Choroid plexus epithelial cell (primary cell): ENCODE measurements at regions not wholly inside any gene's neighbourhood (a gene's known extent, or its start where the extent isn't known, plus 50 kb on each side); places are given as distances from the start of the nearest gene placed in this dataset.

Experiments
- DNase-seq: peaks from one replicate; pipeline ENCODE4 v3.0.0-alpha.2; 2010; ENCODE audit warnings: low read depth
- H3K4me3 ChIP-seq: 2 replicates; pipeline ENCODE4 v1.5.1; 2011; ENCODE audit warnings: low read depth, mild to moderate bottlenecking, control low read depth, low read length, moderate library complexity
- CTCF ChIP-seq: conservative IDR thresholded peaks from 2 replicates; pipeline ENCODE4 v1.5.1; 2011; ENCODE audit warnings: low read depth, mild to moderate bottlenecking, control low read depth, inconsistent platforms, low read length, moderate library complexity

DNA sequence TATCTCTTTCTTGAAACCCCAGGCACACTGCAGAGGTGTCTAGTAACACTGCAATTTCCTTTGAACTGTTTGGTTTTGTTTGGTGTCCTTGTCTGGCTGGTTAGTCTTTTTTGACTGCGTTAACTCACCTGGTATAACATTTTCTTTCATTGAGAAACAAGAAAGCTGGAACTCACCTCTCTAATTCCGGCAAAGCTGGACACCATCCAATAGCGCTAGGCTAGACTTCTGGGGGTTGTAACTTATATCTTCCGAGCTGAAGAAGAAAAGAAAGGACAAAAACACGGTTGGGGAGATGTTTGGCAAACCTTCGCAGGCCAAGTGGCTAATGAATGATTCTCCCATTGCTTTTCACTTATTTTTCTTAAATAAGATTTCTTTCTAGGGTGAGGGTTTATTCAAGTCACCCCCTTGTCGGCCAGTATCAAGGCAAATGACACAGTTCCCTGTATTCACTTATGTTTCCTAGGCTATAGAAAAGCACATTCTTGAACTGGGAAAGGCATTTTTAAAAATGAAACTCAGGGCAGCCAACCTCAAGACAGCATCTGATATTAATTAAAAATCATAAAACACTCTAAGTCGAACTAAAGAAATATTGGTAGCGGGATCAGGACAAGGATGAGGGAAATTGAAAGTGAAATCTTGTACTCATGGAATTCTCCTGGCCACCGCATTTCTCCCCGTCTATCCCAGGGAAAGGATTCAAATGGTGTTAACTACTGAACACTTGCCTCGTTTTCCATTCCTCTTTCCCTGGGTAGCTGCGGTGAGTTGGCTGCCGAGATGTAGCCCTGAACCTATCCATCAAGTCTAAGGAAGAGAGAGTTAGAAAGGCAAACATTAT lies 95.9 kb upstream of the ZFHX3 start:
- peak overlapping the region; percentile 56 for H3K4me3 ChIP-seq
- no peak for TF ChIP-seq CTCF
- DNase-seq: peak; percentile 33

- H3K4me3 ChIP-seq: no peak overlapping the region
- DNase-seq: no peak
- TF ChIP-seq CTCF: no peak
Measured at GRCh38 chr16:73143002-73143401, 95.1 kb upstream of the ZFHX3 start.

GRCh38 chr16:73142053-73142854 lies 94.3 kb upstream of the ZFHX3 start:
- no peak for DNase-seq
- no peak overlapping the region for H3K4me3 ChIP-seq
- no peak for TF ChIP-seq CTCF

DNA sequence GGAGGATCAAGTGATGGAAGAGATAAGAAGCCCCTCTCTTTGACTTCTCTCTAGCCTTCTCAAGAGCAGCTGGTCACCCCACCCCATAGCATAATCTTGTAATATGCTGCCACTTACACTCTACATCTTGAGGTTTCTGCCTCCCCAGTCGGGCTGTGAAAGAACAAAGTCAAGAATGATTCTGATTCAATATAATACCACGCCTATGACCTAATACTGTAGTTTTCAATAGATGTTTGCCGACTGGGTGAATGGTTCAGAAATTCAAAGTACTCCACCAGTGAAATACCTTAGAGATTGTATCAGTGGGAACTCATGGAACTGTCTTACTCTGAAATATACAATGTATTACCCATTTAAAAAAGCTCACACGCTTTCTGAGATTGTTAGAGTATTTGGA lies 93.0 kb upstream of the ZFHX3 start:
- no peak for DNase-seq
- no peak overlapping the region for H3K4me3 ChIP-seq
- TF ChIP-seq CTCF: no peak

DNA sequence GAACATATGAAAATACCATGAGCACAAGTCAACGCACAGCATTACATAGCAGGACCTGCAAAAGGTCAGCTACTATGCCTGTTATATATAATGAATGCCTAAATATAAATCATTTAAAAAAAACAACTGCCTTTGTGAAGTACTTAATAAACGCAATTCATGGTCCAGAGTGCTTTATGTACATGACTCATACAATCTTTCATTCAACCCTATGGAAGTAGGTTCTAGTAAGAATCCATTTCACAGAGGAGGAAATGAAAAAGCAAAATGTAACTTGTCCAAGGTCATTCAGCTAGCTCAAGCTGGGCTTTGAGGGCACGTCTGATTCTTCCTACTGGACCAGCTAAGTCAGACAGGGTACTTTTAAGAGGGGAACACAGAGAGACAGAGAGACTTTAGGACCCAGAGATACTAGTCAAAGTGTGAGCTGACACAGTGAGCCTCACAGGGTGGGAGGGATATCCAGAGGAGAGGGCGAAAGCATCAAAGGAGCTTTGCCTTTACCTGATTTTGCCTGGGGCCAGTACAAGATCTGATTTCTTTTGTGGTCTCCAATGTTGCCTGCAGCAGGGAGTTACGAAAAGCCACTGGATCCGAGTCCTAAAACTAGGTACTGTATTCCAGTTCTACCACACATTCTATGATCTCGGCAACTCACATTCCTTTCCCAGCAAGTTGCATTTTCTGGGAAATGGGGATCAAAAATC lies 83.4 kb upstream of the ZFHX3 start:
- peak; percentile 4 for DNase-seq
- no peak for TF ChIP-seq CTCF

GRCh38 chr16:73129455-73129854 lies 81.5 kb upstream of the ZFHX3 start:
- no peak overlapping the region for H3K4me3 ChIP-seq
- no peak for TF ChIP-seq CTCF
- no peak for DNase-seq

More for the DNA sequence above, 83.4 kb upstream of the ZFHX3 start:
- no peak overlapping the region for H3K4me3 ChIP-seq
